Mesothelial cell of epicardium (in vitro differentiated cells): ENCODE measurements at regions not wholly inside any gene's neighbourhood (a gene's known extent, or its start where the extent isn't known, plus 50 kb on each side); places are given as distances from the start of the nearest gene placed in this dataset.

Experiments used
- DNase-seq, 2 experiments: peaks; one replicate each; pipeline ENCODE4 v3.0.0; 2021; ENCODE audit warnings: low spot score in 2 of 2; ENCODE audit not compliant: unreplicated experiment in 2 of 2
- H3K27ac Mint-ChIP-seq: 2 replicates; pipeline ENCODE4 v1.8.0; 2021; ENCODE audit warnings: mixed read lengths
- H3K27me3 Mint-ChIP-seq: 2 replicates; pipeline ENCODE4 v1.8.0; 2021; ENCODE audit warnings: low read depth, mixed read lengths
- H3K36me3 Mint-ChIP-seq: 2 replicates; pipeline ENCODE4 v1.8.0; 2021; ENCODE audit warnings: mixed read lengths
- H3K4me1 Mint-ChIP-seq: 2 replicates; pipeline ENCODE4 v1.8.0; 2021; ENCODE audit warnings: mixed read lengths
- H3K4me3 Mint-ChIP-seq: 2 replicates; pipeline ENCODE4 v1.8.0; 2021; ENCODE audit warnings: mild to moderate bottlenecking, moderate library complexity, mixed read lengths
- H3K9me3 Mint-ChIP-seq: 2 replicates; pipeline ENCODE4 v1.8.0; 2021; ENCODE audit warnings: mixed read lengths
- CTCF ChIP-seq: fragments of 200-600 bp; sonication (generic); IDR thresholded peaks from one replicate; pipeline ENCODE4 v1.5.0; 2021; ENCODE audit warnings: antibody characterized with exemption; ENCODE audit not compliant: unreplicated experiment

- Mint-ChIP-seq H3K4me1 (peaks cover 12% of the 10 kb centered on the region), H3K4me3 (no peak overlapping the region), H3K9me3 (peaks cover 7% of the 10 kb centered on the region), H3K27me3 (no peaks in the 10 kb centered on the region), H3K27ac (no peak overlapping the region), H3K36me3 (no peaks in the 10 kb centered on the region)
- no peak for TF ChIP-seq CTCF
- DNase-seq, result no peak
These were observed 298.8 kb downstream of the SP3 start for GRCh38 chr2:173666171-173666888.

- Mint-ChIP-seq H3K36me3 (no peaks in the 10 kb centered on the region), H3K9me3 (peaks cover 7% of the 10 kb centered on the region), H3K4me1 (peaks cover 7% of the 10 kb centered on the region), H3K27ac (no peak overlapping the region), H3K27me3 (no peaks in the 10 kb centered on the region), H3K4me3 (no peak overlapping the region)
- DNase-seq, result no peak
- TF ChIP-seq CTCF, result no peak
These were observed 298.2 kb downstream of the SP3 start for GRCh38 chr2:173667014-173667413.

GRCh38 chr2:173667415-173667814 lies 297.8 kb downstream of the SP3 start:
- no peak for DNase-seq
- Mint-ChIP-seq H3K27me3 (no peaks in the 10 kb centered on the region), H3K27ac (no peak overlapping the region)

GRCh38 chr2:173669271-173669853 lies 295.8 kb downstream of the SP3 start:
- Mint-ChIP-seq H3K4me3 (no peak overlapping the region), H3K9me3 (peaks cover 11% of the 10 kb centered on the region), H3K36me3 (no peaks in the 10 kb centered on the region), H3K27me3 (no peaks in the 10 kb centered on the region), H3K27ac (no peak overlapping the region), H3K4me1 (peaks cover under 1% of the 10 kb centered on the region)
- no peak for TF ChIP-seq CTCF
- DNase-seq, result no peak

More at GRCh38 chr2:173667415-173667814, 297.8 kb downstream of the SP3 start:
- Mint-ChIP-seq H3K4me3 (no peak overlapping the region), H3K9me3 (peaks cover 7% of the 10 kb centered on the region), H3K36me3 (no peaks in the 10 kb centered on the region), H3K4me1 (peaks cover 7% of the 10 kb centered on the region)
- no peak for TF ChIP-seq CTCF

- no peaks in the 10 kb centered on the region for H3K27me3 Mint-ChIP-seq
- H3K9me3 Mint-ChIP-seq, result peaks cover 11% of the 10 kb centered on the region
- no peak for DNase-seq
- H3K27ac Mint-ChIP-seq, result no peak overlapping the region
- H3K36me3 Mint-ChIP-seq, result no peaks in the 10 kb centered on the region
- no peaks in the 10 kb centered on the region for H3K4me1 Mint-ChIP-seq
- no peak overlapping the region for H3K4me3 Mint-ChIP-seq
- no peak for TF ChIP-seq CTCF
These were observed 295.3 kb downstream of the SP3 start for GRCh38 chr2:173669888-173670287.
